ENCODE measurements at regions not wholly inside any gene's neighbourhood (a gene's known extent, or its start where the extent isn't known, plus 50 kb on each side); places are given as distances from the start of the nearest gene placed in this dataset.
"Not testable (repeated sequence)": the region's sequence is repeated elsewhere in the genome, so short reads cannot be mapped to it uniquely, and the experiment has no call there.

DNA sequence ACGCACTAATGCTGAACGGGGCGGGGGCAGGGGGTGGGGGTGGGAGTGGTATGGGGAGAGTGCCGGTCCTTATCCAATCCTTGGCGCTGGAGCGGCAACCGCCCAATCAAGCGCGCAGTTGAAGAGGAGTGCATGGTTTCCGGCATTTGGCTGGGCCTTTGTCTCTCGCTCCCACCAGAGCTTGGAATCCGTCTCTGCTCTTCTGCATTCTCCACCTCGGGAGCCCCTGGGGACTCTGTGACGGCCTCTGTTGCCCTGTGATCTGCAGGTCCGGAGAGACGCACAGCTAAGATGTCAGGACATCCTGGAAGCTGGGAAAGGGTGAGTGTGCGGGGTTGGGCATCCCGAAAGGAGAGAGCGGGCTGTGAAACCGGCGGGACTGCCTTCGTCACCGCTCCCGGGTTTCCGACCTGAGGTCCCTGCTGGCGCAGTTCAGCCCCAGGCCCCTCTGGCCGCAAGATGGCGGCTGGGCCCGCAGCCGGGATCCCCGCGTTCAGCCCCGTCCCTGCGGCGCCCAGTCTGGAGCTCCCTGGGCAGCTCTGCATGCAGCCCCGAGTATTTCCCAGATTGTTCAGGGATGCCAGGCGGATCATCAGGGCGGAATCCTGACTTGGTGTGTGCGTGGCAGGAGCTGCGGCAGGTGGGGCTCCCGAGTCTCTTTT is 53.6 kb upstream of the ZNF254 start:
- Mint-ChIP-seq H3K36me3 (peaks cover 2% of the 10 kb centered on the region), H3K27me3 (no peaks in the 10 kb centered on the region), H3K27ac (peak overlapping the region; percentile 98 to 99 (median 98)), H3K4me1 (peaks cover 24 to 26% (median 25%) of the 10 kb centered on the region in 3 donors), H3K9me3 (no peaks in the 10 kb centered on the region), H3K4me3 (peak overlapping the region; percentile 99 to 100 (median 100))

DNA sequence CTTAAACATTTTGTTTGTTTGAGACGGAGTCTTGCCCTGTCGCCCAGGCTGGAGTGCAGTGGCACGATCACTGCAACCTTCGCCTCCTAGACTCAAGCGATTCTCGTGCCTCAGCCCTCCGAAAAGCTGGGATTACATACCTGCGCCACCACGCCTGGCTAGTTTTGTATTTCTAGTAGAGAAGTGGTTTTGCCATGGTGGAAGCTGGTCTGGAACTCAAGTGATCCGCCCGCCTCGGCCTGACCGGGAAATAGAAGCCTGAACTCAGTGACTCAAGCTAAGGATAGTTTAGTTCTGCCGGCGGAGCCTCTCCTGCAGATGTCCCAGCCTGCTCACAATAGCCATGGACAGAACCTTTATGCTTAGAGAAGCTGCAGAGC is 53.0 kb upstream of the ZNF254 start:
- Mint-ChIP-seq H3K36me3 (peaks cover 2% of the 10 kb centered on the region), H3K4me3 (peak overlapping the region; percentile 99 to 100 (median 100)), H3K27me3 (no peaks in the 10 kb centered on the region), H3K4me1 (peaks cover 24 to 30% (median 26%) of the 10 kb centered on the region in 3 donors), H3K9me3 (no peaks in the 10 kb centered on the region), H3K27ac (peak overlapping the region; percentile 98 to 99 (median 98))

DNA sequence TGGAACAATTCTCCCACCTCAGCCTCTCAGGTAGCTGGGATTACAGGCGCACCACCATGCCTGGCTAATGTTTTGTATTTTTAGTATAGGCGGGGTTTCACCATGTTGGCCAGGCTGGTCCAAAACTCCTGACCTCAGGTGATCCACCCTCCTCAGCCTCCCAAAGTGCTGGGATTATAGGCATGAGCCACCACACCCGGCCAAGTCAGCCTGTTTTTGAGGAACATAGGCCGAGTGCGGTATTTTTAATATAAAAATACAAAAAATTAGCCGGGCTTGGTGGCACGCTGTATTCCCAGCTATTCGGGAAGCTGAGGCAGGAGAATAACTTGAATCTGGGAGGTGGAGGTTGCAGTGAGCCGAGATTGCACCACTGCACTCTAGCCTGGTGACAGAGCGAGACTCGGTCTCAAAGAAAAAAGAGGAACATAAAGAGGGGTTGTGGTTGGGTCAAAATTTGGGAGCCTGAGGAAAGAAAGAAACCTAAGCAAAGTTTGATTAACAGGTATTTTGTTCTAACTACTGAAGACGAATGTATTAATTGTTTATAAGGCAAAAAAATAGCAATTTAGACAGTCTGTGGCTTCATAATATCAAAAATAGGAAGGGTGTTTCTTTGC is 51.6 kb upstream of the ZNF254 start:
- Mint-ChIP-seq H3K27ac (peak overlapping the region in 2 of 3 donors; percentile 20 to 86), H3K4me1 (peaks cover 23 to 35% (median 35%) of the 10 kb centered on the region in 3 donors), H3K4me3 (peak overlapping the region; percentile 60 to 100 (median 100))
- not testable (repeated sequence) for H3K27me3 Mint-ChIP-seq, H3K36me3 Mint-ChIP-seq, H3K9me3 Mint-ChIP-seq
